IPS-18a (cell line): ENCODE measurements at regions not wholly inside any gene's neighbourhood (a gene's known extent, or its start where the extent isn't known, plus 50 kb on each side); places are given as distances from the start of the nearest gene placed in this dataset.
"Not testable (repeated sequence)": the region's sequence is repeated elsewhere in the genome, so short reads cannot be mapped to it uniquely, and the experiment has no call there.

ENCODE experiments used
- H3K27ac ChIP-seq: one replicate; pipeline ENCODE4 v1.5.1; 2013; ENCODE audit warnings: low read length
- H3K27me3 ChIP-seq: one replicate; pipeline ENCODE4 v1.6.1; 2013; ENCODE audit warnings: mild to moderate bottlenecking, low read length; ENCODE audit not compliant: control insufficient read depth, insufficient read depth
- H3K36me3 ChIP-seq: one replicate; pipeline ENCODE4 v1.6.1; 2013; ENCODE audit warnings: low read depth, low read length; ENCODE audit not compliant: control insufficient read depth
- H3K4me1 ChIP-seq: one replicate; pipeline ENCODE4 v1.6.1; 2013; ENCODE audit warnings: low read depth, low read length; ENCODE audit not compliant: control insufficient read depth
- H3K4me3 ChIP-seq: one replicate; pipeline ENCODE4 v1.5.1; 2013; ENCODE audit warnings: low read length
- H3K9ac ChIP-seq: one replicate; pipeline ENCODE4 v1.6.1; 2013; ENCODE audit warnings: mild to moderate bottlenecking, low read length, moderate library complexity
- H3K9me3 ChIP-seq: one replicate; pipeline ENCODE4 v1.6.1; 2013; ENCODE audit warnings: low read depth, low read length; ENCODE audit not compliant: control insufficient read depth

DNA sequence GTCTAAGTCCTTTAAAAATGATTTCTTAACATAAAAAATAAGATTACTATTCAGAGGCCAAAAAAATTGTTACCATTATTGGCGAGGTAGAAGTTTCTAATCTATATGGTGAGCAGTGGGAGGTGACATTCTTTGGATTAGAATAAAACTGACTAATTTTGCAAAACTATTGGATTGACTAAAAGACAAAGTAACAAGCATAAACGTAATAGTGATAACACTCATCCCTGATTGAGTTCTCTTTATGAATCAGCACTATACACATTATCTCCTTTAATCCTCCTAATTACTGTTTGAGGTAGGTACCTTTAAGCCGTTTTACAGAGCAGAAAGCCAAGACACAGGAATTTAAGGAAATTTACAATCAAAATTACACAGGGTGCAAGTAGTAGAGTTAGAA is 139.2 kb upstream of the NRP1 start:
- H3K4me1 ChIP-seq, result no peaks in the 10 kb centered on the region
- H3K36me3 ChIP-seq, result no peaks in the 10 kb centered on the region
- no peaks in the 10 kb centered on the region for H3K9me3 ChIP-seq
- no peak overlapping the region for H3K4me3 ChIP-seq
- no peaks in the 10 kb centered on the region for H3K27me3 ChIP-seq
- no peak overlapping the region for H3K9ac ChIP-seq
- no peak overlapping the region for H3K27ac ChIP-seq

DNA sequence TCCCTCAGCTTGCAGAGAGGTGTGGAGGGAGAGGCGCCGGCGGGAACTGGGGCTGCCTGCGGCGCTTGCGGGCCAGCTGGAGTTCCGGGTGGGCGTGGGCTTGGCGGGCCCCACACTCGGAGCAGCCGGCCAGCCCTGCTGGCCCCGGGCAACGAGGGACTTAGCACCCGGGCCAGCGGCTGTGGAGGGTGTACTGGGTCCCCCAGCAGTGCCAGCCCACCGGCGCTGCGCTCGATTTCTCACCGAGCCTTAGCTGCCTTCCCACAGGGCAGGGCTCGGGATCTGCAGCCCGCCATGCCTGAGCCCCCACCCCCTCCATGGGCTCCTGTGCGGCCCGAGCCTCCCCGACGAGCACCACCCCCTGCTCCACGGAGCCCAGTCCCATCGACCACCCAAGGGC is 133.5 kb upstream of the NRP1 start:
- H3K4me3 ChIP-seq, H3K36me3 ChIP-seq, H3K9ac ChIP-seq, H3K4me1 ChIP-seq, H3K27me3 ChIP-seq, H3K9me3 ChIP-seq, H3K27ac ChIP-seq: not testable (repeated sequence)

DNA sequence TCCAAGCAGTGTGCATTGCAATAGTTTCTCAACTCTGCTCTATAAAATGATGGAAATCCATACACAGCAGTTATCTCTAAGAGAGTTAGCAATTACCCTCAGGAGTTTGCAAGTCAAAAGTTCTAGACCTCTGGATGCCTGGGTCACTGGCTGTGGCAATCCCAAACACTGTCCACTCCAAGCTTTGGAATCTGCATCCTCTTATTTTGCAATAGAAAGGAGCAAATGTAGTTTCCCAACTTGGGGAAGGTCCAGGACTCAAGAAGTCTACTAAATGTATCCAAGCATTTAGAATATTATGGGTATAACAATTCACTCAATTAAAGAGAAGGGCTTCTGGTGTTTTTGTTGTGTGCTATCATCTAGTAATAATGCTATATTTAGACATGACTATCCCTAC is 131.3 kb upstream of the NRP1 start:
- no peak overlapping the region for H3K27ac ChIP-seq
- H3K36me3 ChIP-seq, result no peaks in the 10 kb centered on the region
- no peaks in the 10 kb centered on the region for H3K27me3 ChIP-seq

DNA sequence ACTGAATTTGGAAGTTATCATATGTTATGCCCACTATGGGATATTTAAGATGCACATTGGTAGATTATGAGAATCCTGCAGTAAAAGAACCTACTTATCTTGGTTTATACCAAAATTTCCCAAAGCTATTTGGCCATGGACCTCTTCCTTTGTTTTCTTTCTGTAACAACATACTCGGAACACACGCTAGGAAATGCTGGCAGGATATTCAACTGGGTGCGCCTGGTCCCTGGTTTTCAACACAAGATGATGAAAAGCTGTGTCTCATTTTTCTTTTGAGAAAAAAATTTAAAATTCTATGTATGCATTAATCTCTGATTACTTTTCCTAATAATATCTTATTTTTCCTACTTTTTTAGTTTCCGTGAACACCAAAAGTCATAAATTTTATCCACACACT is 128.5 kb upstream of the NRP1 start:
- Histone ChIP-seq H3K27me3 (no peaks in the 10 kb centered on the region), H3K9ac (no peak overlapping the region), H3K36me3 (no peaks in the 10 kb centered on the region), H3K27ac (no peak overlapping the region), H3K9me3 (no peaks in the 10 kb centered on the region), H3K4me1 (no peaks in the 10 kb centered on the region), H3K4me3 (no peak overlapping the region)

More for the DNA sequence above, 131.3 kb upstream of the NRP1 start:
- Histone ChIP-seq H3K4me1 (no peaks in the 10 kb centered on the region), H3K9ac (no peak overlapping the region), H3K4me3 (no peak overlapping the region), H3K9me3 (no peaks in the 10 kb centered on the region)

DNA sequence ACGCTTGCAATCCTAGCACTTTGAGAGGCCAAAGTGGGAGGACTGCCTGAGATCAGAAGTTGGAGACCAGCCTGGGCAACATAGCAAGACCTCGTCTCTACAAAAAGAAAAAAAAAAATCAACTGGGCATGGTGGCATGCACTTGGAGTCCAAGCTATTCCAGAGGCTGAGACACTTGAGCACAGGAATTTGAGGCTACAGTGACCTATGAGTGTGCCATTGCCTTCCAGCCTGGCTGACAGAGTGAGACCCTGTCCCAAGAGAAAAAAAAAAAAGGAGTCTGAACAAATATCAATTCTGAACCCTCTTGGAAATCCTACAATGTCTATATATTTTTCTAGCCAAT is 126.8 kb upstream of the NRP1 start:
- H3K9me3 ChIP-seq, result no peaks in the 10 kb centered on the region
- H3K36me3 ChIP-seq, result no peaks in the 10 kb centered on the region
- H3K4me1 ChIP-seq, result no peaks in the 10 kb centered on the region
- no peak overlapping the region for H3K4me3 ChIP-seq
- H3K27me3 ChIP-seq, result no peaks in the 10 kb centered on the region
- no peak overlapping the region for H3K9ac ChIP-seq
- H3K27ac ChIP-seq, result no peak overlapping the region

DNA sequence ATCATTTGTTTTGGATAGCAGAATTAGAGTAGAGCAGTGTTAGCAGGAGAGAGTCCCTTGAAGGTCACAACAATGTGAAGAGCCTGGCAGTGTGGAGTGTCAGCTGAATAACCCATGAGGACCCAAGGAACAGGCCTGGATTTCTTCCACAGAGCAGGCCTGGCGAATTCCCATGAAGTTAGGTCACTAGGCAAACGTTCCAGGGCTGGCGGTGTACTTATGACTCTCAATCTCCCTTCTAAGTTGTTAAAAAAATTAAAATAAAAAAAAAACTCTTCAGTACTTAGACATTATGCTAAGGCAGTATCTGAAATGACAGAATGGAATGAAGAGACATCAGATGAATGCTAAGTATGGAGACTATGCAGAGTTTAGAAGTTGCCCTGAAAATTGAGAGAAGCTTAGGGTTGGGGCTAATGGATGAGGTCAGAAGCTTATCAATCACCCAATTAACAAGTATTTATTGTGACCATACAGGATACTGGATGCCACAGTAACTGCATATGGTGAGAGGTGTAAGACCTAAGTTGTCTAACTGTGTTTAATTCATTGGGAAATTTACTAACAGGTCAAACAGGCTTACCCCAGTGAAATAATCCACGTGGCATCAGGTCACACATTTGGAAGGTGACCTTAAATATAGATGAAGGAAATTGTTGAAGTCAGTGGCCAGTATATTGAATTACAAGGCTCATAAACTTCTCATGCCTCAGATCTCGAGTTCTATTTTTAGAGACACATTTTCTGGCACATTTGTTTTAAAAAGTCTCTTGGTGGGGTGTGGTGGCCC is 126.2 kb upstream of the NRP1 start:
- H3K27me3 ChIP-seq, result no peaks in the 10 kb centered on the region
- H3K36me3 ChIP-seq, result no peaks in the 10 kb centered on the region
- no peak overlapping the region for H3K27ac ChIP-seq
- no peak overlapping the region for H3K4me3 ChIP-seq
- H3K9ac ChIP-seq, result no peak overlapping the region
- H3K4me1 ChIP-seq, result no peaks in the 10 kb centered on the region
- H3K9me3 ChIP-seq, result no peaks in the 10 kb centered on the region

DNA sequence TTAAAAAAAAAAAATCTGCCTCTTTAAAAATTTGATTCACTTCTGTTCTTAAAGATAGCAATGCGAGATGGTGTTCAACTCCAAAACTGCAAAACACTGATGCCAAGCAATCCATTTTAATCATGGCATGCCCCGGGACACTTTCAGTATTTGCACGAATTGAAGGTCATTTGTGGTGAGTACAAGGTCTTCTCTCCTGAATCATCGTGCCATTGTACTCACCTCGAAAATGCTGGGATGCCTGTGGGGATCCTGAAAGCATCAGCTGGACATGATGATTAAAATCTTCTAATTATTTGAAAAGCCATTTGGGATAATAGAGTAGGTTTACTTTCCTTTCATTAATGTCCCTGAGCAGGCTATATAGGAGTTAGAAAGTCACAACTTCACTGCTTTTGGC is 125.1 kb upstream of the NRP1 start:
- H3K4me1 ChIP-seq, result no peaks in the 10 kb centered on the region

DNA sequence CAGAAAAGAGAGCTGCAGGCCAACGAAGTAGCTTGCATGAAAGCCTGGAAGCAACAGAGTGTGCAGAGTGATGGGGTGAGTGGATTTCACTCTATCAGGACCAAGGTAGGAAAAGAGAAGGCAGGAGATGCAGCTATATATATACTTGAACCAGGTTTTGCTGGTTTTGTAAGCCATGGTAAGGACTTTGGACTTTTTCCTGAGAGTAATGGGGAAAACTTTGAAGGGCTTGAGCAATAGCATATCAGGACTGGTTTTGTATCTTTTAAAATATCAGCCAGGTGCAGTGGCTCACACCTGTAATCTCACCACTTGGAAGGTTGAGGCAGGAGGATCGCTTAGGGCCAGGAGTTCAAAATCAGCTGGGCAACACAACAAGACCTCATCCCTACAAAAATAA is 120.6 kb upstream of the NRP1 start:
- H3K9ac ChIP-seq, result no peak overlapping the region
- H3K4me3 ChIP-seq, result no peak overlapping the region
- H3K27me3 ChIP-seq, result no peaks in the 10 kb centered on the region
- H3K9me3 ChIP-seq, result no peaks in the 10 kb centered on the region
- no peaks in the 10 kb centered on the region for H3K36me3 ChIP-seq
- no peak overlapping the region for H3K27ac ChIP-seq
- H3K4me1 ChIP-seq, result no peaks in the 10 kb centered on the region

More for the DNA sequence above, 125.1 kb upstream of the NRP1 start:
- Histone ChIP-seq H3K36me3 (no peaks in the 10 kb centered on the region), H3K9ac (no peak overlapping the region), H3K9me3 (no peaks in the 10 kb centered on the region), H3K27ac (no peak overlapping the region), H3K27me3 (no peaks in the 10 kb centered on the region), H3K4me3 (no peak overlapping the region)

DNA sequence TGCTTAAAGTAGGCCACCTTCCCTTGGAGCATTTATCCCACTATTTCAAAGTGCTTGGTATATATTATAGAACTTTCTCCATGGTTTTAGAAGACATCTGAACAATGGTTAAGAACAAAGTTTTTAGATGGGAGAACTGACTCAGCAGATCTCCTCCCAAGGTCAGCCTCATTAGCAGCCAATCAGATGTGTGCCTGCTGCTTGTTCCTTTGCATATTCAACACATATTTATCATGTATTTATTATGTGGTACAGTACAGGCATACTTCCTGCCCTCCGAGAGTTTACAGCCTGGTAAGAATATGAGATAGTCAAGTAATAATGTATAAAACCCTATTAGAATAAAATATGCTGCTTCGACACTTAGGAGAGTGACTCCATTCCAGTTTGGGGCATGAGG is 120.1 kb upstream of the NRP1 start:
- Histone ChIP-seq H3K4me3 (no peak overlapping the region), H3K9ac (no peak overlapping the region), H3K4me1 (no peaks in the 10 kb centered on the region), H3K36me3 (no peaks in the 10 kb centered on the region), H3K27ac (no peak overlapping the region), H3K27me3 (no peaks in the 10 kb centered on the region), H3K9me3 (no peaks in the 10 kb centered on the region)

DNA sequence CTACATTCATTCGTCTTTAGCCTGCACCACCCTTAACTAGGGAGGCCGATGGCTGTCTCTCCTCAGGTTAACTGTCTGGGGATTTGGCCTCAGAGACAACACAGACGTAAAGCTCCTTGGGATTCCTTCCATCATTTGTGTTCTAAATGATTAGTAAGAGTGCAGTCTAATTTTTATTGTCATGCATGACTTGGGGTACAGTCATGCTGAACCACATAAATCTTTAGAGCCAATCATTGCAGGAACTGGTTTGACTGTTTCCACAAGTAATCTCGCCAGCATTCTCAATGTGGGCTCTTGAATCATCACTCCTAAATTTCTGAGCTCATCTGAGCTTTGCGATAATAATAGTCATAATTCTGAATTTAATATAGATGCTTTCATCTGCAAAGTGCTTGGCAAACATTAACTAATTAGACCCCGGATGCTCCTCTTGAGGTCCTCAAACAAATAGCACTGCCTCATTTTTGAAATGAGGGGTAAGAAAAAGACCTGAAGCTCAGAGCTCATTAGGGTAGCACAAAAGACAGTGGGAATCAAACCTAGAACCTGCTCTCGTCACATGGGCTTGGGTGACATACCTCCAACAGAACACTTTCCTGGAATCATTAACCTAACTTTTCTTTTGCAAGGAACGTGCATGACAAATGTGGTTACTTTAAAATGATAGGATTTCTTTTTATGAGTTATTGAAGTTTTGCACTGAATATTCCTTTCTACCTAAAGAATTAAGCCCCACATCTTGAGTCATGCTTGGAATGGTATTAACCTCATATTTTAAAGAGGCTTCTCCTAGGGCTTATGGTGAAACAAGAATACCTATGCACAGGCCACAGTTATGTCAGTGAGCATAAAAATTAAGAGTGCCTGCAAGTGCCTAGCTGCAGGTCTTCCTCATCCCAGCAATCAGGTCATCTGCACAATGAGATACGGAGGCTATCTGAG is 118.9 kb upstream of the NRP1 start:
- H3K4me1 ChIP-seq, result no peaks in the 10 kb centered on the region
- no peak overlapping the region for H3K27ac ChIP-seq
- no peaks in the 10 kb centered on the region for H3K36me3 ChIP-seq
- H3K9me3 ChIP-seq, result no peaks in the 10 kb centered on the region
- H3K9ac ChIP-seq, result no peak overlapping the region
- no peak overlapping the region for H3K4me3 ChIP-seq
- no peaks in the 10 kb centered on the region for H3K27me3 ChIP-seq

DNA sequence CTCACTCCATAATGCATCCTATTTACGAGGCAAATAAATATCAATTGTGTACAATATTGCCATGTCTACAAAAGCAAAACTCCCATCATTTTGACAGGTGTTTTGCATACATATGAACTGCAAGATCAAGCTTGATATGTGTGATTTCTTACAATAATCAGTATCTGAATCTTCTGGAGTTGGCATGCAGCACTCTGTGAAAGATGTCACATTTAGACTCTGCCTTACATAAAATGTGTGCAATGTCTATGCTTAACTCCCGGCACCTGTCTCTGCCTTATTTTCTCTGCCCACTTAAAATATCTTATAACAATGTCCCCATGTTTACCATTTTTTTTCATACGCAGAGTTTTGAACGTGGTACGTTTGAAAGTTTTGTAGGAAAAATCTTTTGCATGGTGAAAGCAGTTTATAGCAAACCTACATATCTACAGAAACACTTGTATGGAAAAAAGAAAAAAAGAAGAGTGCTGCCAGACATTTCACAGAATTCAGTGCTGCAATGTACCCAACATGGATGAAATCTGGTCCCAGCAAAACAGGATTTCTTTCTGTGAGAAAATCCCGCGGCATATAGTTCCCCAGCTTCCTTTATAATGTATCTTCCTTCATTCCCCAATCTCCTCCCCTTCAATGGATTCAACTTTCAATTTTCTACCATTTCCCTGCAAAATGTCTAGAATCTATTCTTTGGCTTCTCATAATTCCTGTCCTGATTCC is 114.1 kb upstream of the NRP1 start:
- H3K9ac ChIP-seq, result no peak overlapping the region
- no peaks in the 10 kb centered on the region for H3K36me3 ChIP-seq
- peaks cover 2% of the 10 kb centered on the region for H3K4me1 ChIP-seq

More for the DNA sequence above, 114.1 kb upstream of the NRP1 start:
- no peak overlapping the region for H3K27ac ChIP-seq
- H3K9me3 ChIP-seq, result no peaks in the 10 kb centered on the region
- H3K27me3 ChIP-seq, result no peaks in the 10 kb centered on the region
- no peak overlapping the region for H3K4me3 ChIP-seq
